ENCODE measurements at regions not wholly inside any gene's neighbourhood (a gene's known extent, or its start where the extent isn't known, plus 50 kb on each side); places are given as distances from the start of the nearest gene placed in this dataset.
"Not testable (repeated sequence)": the region's sequence is repeated elsewhere in the genome, so short reads cannot be mapped to it uniquely, and the experiment has no call there.

DNA sequence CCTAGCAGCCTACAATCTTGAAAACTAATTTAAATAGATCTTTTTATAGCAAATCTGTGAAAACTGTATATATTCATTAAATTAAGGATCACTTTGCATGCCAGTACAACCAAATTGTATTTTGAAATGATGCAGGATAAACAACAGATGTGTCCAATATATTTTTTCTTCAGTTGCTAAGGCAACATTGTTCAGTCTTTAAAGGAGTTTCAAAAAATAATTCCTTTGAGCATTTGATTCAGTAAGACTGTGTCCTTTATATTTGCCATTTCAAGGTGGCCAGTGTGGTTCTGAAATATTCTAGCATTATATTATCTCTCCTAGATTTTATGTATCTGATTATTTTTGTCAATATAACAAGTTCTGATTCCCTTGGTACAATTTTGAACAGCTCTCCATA is 254.7 kb downstream of the PLOD2 start:
- no peak for ATAC-seq
- no peak for DNase-seq (ENCODE audit: low spot score)

DNA sequence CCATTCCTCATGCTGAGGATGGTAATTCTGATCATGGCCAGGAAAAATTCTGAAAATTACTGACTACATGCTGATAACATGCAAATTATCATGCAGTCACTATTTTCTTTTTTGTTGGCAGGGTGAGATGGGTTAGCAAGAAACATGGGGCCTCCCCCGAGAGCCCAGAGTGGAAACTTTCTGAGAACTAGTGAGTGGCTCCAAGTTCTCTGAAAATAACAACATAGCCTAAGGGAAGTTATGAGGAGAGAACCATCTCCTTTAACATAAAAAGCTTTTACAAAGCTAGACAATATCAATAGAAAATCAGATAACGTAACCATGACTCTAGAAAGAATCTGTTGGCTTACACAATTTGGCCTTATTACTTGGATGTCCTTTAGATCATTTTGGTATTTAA is 254.2 kb downstream of the PLOD2 start:
- no peak for ATAC-seq

DNA sequence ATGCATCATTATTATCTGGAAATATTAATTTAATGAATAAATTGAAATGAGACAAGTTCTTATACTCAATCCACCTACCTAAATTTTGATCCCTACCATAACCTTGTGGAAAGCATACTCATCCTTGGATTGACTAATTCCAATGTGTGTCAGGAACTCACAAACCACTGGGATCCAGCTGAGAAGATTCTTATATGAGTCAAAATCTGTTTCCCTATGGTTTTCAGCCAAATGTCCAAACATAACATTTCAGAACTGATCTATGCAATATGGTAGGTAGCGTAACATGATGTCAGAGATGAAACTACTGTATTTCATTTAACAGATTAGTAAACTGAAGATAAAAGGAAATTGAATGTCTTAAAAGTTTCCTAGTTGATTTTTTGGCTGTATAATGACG is 250.0 kb downstream of the PLOD2 start:
- no peak for DNase-seq (ENCODE audit: low spot score)
- ATAC-seq = no peak

More for the DNA sequence above, 254.2 kb downstream of the PLOD2 start:
- DNase-seq (ENCODE audit: low spot score) = no peak

DNA sequence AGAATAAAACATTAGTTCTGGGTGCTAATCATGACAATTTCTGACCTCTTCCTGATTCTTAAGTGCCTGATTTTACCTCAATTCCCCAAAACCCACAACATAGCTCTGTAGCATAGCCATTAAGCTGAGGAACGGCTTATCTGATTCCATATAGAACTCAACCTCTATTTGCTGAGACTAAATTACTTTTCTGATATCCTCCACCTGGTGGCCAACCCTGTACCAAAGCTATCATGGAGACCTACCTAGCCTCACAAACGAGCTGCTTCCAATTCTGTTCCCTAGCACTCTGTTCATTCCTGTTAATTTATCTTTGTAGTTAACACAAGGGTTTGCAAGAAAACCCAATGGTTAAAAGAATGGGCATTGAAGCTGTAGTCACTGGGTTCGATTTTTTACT is 245.2 kb downstream of the PLOD2 start:
- ATAC-seq (no peak), DNase-seq (ENCODE audit: low spot score) (no peak)

DNA sequence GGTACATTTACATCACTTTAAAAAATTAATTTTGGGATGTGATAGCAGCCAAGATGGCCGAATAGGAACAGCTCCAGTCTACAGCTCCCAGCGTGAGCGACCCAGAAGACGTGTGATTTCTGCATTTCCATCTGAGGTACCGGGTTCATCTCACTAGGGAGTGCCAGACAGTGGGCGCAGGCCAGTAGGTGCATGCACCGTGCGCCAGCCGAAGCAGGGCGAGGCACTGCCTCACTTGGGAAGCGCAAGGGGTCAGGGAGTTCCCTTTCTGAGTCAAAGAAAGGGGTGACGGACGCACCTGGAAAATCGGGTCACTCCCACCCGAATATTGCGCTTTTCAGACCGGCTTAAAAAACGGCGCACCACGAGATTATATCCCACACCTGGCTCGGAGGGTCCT is 233.2 kb downstream of the PLOD2 start:
- ATAC-seq; DNase-seq (ENCODE audit: low spot score): not testable (repeated sequence)

DNA sequence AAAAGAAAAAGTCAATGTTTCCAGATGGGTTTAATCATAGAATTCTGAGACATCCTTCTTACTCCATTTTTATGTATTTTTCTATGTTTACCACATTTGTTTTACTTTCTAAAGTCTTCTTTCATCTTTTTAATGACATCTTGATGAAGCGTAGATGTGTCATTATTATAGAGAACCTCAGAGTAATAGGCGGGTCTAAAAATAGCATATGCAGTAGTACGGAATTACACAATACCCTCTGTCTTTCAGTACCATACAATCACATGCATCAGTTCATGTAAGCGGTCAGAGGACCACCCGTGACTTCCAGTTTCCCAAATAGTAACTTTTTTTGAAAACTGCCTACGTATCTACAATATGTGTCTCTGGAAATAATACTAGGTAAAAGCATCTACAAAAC is 224.0 kb downstream of the PLOD2 start:
- DNase-seq (ENCODE audit: low spot score) = no peak
- no peak for ATAC-seq

DNA sequence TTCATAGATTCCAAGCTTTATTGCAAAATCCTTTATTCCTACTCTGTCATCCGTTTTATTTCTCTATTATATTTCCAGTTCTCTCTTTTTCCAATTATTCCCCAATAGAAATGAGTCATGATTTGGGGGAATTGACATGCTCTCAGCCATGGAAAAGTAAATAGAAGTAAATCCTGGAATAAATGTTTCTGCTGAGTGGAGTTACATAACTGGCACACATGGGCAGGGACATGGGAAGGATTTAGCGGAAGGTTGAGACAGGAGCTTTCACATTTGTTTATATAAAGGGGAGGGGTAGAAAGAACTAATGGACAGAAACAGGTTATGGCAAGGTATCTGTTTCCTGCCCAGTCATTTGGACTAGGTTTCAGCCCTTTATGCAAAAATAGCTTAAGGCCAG is 221.6 kb downstream of the PLOD2 start:
- ATAC-seq (no peak), DNase-seq (ENCODE audit: low spot score) (no peak)

DNA sequence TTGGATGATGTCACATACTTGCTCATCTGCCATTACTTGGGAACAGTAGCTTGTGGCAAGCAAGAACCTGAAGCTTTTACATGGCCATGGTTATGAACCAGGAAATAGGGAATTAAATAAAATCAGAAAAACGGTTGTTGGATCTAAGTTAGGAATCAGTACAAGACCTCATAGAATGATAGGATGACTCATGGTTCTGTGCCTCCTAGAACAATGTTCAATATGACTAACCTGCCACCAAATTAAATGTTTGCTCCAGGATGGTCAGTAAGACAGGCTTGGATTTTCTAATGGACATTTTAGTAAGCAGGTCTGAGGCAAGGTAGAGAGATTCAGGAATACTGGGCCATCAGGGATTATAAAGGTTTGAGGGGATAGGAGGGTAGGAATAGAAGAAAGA is 218.9 kb downstream of the PLOD2 start:
- ATAC-seq = no peak
- DNase-seq (ENCODE audit: low spot score) = no peak

DNA sequence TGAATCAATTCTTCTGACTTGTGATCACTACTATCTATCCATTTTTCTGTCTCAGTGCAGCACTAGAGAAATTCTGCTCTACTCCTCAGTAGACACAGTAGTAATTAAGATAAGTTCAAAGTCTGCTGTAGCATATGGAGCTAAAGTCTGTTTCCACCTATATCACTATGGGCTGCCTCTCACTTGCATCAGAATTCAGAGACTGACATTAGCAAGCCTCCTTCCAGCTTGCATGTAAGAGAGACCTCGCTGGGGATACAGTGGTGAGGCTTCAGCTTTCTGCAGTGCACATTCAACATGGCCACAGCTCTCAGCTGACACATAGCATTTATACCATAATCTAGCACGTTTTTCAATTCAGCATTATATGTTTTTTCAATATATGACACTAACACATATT is 217.0 kb downstream of the PLOD2 start:
- DNase-seq (ENCODE audit: low spot score) = no peak
- no peak for ATAC-seq

DNA sequence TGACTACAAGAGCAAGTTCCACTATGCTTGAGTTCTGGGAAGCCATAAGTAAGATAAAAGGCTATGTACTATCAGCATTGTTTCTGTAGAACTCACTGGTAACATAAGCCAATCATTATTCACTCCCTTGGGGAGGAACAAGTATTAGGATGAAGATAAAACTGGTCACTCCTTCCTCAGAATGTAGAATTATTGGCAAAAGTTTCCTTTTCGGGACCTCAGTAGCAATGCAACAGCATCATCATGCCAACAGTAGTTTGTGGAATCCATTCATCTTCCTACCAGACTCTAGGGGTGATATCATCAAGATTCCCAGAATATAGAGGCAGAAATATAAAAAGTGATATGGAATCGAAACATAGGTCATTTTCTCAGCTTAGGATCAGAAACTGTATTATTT is 209.5 kb downstream of the PLOD2 start:
- DNase-seq (ENCODE audit: low spot score) (no peak), ATAC-seq (no peak)

DNA sequence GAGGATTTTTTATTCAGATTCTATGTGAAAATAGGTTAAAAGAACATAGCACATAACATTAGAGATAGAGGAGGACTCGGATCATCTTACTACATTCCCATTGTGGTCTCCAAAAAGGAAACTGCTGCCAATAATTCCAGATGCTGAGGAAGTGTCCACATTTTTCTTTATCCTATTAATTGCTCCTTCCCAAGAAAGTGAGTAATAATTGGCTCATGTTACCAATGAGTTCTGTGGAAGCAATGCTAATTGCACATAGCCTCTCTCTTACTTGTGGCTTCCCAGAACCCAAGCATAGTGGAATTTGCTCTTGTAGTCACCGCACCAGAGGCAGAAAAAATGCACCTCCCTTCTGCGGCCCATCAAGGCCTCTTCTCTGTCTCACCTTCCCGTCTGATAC is 208.4 kb downstream of the PLOD2 start:
- DNase-seq (ENCODE audit: low spot score) (no peak), ATAC-seq (no peak)

DNA sequence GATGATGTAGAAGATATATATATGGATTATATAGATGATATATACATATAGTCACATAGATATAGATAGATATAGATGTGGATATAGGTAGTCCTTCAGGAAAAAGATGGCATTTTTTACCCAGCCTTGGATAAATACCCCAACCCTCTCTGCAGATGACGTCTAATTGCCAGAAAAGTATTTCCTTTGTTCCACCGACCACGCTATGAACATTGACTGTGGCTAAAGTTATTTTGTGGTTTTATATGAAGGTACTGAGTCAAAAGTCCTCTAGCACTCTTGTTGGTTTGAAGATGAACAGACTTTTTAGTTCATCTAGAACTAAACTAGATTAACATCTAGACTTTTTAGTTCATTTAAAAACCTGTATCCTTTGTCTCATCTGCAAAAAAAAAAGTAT is 207.7 kb downstream of the PLOD2 start:
- ATAC-seq (no peak), DNase-seq (ENCODE audit: low spot score) (no peak)

DNA sequence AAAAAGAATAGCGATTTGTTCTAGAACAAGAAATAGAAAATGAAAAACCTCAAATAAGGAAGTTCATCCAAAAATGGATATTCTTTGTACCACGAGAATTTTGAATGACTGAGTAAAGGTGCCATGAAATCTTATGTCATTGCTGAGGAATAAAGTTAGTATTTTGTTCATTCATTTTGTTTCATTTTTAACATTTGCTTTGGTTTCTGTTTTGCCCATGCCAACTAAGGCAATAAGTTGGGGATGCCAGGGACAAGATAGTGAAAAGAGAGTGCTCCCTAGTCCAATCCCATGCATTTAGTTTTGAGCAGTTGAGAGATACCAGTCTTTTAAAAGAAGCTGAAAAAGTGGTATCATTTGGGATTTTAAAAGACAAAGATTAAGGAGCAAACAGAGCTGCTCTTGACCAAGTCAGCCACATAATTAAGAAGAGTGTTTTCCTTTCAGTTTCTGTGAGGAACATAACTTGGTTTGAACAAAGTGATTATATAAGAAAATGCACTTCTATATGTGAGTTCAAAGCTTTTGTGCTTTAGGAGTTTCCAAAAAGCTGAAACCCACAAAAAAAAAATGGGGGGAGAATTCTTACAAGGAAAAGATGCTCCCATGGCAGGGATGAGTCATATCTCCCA is 201.4 kb downstream of the PLOD2 start:
- no peak for DNase-seq (ENCODE audit: low spot score)
- ATAC-seq = no peak

DNA sequence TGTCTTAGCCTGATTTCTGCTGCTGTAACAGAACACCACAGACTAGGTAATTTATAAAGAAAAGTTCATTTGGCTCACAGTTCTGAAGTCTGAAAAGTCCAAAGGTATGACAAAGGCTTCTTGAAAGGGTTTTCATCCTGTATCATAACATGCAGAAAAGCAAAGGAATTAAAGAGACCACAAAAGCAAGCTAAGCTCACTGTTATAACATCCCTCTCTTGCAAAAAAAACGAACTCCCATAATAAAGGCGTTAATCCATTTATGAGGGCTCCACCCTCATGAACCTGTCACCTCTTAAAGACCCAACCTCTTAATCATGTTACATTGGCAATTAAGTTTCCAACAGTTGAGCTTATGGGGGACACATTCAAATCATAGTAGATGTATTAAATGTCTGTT is 197.9 kb downstream of the PLOD2 start:
- no peak for ATAC-seq
- DNase-seq (ENCODE audit: low spot score) = no peak

DNA sequence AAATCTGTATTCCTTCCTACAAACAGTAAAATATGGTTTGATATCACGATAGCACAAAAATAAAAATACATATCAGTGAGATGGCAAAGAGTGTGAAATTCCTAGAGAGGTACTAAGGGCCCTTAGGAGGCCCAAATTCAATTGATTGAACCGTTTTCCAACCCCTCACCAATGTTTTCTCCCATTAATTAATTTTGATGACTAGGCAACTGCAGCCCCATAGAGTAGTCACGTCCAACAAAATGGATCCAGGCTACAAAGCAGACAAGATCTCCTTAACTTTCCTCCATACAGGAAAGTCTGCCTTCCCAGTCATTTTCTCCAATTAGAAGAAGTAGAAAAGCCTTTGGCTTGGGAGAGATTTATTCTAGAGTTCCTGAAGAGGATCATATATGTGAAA is 193.9 kb downstream of the PLOD2 start:
- ATAC-seq (no peak), DNase-seq (ENCODE audit: low spot score) (no peak)

DNA sequence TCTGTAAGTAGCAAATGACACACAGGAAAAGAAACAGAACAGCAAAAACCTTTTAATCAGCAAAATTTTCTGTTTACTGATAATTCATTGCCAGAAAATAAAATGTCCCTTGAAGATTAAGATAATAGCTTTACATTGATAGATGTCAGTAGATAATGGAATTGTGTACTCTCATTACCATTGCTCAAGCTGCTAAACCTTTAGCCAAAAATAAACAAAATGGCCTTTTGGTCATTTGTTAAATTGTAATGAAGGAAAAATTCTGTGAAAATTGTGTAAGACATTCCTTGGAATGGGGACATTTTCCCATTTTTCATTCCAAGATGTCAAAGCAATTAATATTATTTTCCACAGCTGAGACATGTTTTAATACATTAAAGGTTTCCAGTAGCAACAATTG is 189.8 kb downstream of the PLOD2 start:
- DNase-seq (ENCODE audit: low spot score) (no peak), ATAC-seq (no peak)

DNA sequence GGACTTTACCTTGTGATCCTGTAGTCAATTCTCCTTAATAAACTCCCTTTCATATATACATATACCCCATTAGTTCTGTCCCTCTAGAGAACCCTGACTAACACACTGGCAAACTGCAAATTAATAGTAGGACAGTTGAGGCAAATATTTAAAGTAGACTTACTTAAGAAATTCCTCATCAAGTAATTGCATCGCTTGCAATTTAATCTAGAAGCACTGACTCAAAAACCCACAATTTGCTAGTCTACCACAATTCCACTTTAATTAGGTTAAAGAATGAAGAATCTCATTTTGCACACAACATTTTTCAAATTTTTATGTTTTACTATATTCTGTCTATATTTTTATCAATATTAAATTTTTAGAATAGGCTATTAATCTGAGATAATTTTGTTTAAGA is 188.1 kb downstream of the PLOD2 start:
- ATAC-seq (no peak), DNase-seq (ENCODE audit: low spot score) (no peak)

DNA sequence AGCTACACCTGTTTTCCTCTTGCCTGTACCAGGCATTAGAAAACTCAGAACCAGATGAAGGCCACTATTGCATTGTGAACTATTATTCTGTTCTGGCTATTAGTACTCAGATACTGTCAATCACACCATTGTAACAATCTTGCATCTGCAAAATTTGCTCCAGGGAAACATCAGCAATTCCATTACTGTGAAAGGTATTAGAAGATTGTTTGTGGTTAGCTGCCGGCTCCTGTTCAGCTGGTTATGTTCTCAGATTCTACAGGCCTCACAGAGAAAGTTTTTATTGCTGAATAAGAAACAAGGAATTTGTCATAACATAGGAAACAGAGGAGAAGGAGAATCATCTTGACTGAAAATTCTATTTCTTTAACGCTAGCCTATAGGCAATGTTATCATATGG is 179.9 kb downstream of the PLOD2 start:
- ATAC-seq (no peak), DNase-seq (ENCODE audit: low spot score) (no peak)

DNA sequence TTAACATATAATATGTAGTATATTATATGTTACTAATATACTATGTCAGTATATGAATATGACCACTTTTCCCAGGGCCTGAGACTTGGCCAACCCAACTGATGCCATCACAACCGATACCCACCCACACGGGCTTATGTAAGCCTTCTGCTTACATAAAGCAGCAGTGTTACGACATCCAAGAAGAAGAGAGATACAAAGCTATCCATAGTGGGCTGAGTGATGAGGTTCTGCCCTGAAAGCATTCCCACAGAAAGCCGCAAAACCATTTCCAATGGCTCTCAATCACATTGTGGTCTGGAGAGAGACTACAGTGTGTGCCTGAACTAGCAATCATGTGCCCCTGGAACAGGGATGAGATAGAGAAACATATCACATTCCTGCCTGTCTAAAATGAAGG is 177.9 kb downstream of the PLOD2 start:
- no peak for DNase-seq (ENCODE audit: low spot score)
- no peak for ATAC-seq
